Lung (tissue), 11 donors: ENCODE measurements at regions not wholly inside any gene's neighbourhood (a gene's known extent, or its start where the extent isn't known, plus 50 kb on each side); places are given as distances from the start of the nearest gene placed in this dataset.

Source experiments
- ATAC-seq: fragments of 200-7000 bp; cut with Tn5 transposase; one replicate; pipeline ENCODE4 v1.9.1; 2020; ENCODE audit warnings: moderate number of reproducible peaks; ENCODE audit not compliant: insufficient read depth, low FRiP score
- DNase-seq, 3 donors: peaks; one replicate each; pipeline ENCODE4 v3.0.0-alpha.2; 2013 to 2017
- H3K27ac ChIP-seq, 2 donors: one replicate each; pipeline ENCODE4 v1.5.1; 2013; ENCODE audit warnings: mild to moderate bottlenecking in 2 of 2, moderate library complexity in 2 of 2, control low read depth in 1 of 2, inconsistent platforms in 1 of 2, low read depth in 1 of 2, low read length in 1 of 2
- H3K27me3 ChIP-seq, 3 donors: one replicate each; pipeline ENCODE4 v1.5.1; 2013; ENCODE audit warnings: low read length in 2 of 3; ENCODE audit not compliant: control insufficient read depth in 3 of 3, insufficient read depth in 3 of 3
- H3K36me3 ChIP-seq, 4 donors: one replicate each; pipeline ENCODE4 v1.5.1; 2013; ENCODE audit warnings: low read length in 4 of 4, mild to moderate bottlenecking in 1 of 4, moderate library complexity in 1 of 4; ENCODE audit not compliant: control insufficient read depth in 4 of 4, insufficient read depth in 4 of 4
- H3K4me1 ChIP-seq, 5 donors: one replicate each; pipeline ENCODE4 v1.5.1; 2013; ENCODE audit warnings: low read length in 5 of 5, mild to moderate bottlenecking in 2 of 5, moderate library complexity in 1 of 5; ENCODE audit not compliant: control insufficient read depth in 5 of 5, insufficient read depth in 5 of 5
- H3K4me3 ChIP-seq: one replicate; pipeline ENCODE4 v1.5.1; 2013; ENCODE audit warnings: mild to moderate bottlenecking, control low read depth, moderate library complexity
- H3K9ac ChIP-seq, 2 donors: one replicate each; pipeline ENCODE4 v1.5.1; 2013; ENCODE audit warnings: low read length in 2 of 2, control low read depth in 1 of 2; ENCODE audit not compliant: insufficient read depth in 1 of 2
- H3K9me3 ChIP-seq, 4 donors: one replicate each; pipeline ENCODE4 v1.5.1; 2013; ENCODE audit warnings: low read length in 3 of 4, mild to moderate bottlenecking in 1 of 4, moderate library complexity in 1 of 4; ENCODE audit not compliant: control insufficient read depth in 4 of 4, insufficient read depth in 3 of 4
- WGBS, 2 donors: extraction: QIAGEN DNeasy Blood & Tissue Kit; methylation state at CpG; one replicate each; pipeline ENCODE4 v1.1.7; 2013; 5-methylcytosine and 5-hydroxymethylcytosine counted together
- TF ChIP-seq, protein P1 (sequence below): IDR thresholded peaks from 2 replicates; pipeline ENCODE4 v1.5.1; 2012; ENCODE audit warnings: mild to moderate bottlenecking; ENCODE audit errors: control extremely low read depth, extremely low read depth
- donor health status: control.
- donor health status: control.
- donor health status: Bipolar disorder and iron deficiency.
- donor health status: healthy.
- donor health status: DM: yes; HTN: yes; CAD: no.

DNA sequence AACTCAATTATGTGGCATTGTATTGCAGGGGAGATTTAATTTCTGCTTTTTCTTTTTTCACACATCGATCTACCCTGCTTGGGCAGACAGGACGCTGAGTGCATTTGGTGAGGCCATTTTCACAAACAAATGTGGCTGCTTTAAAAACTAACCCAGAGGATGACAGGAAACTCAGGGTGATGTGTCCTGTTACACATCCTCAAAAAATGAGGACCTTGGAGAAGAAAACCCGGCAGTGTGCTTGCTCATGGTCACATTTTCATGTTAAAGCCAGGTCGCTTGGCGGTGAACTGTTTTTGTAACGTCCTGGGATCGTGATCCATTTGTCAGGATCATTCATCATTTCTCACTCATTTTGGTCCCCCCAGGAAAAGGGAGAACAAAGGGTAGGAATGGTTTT lies 478.3 kb upstream of the ADAMTS16 start:
- WGBS, 2 donors = 63 to 65% methylated on average over 7 of the region's 7 CpGs
- no peak overlapping the region for H3K4me3 ChIP-seq
- TF ChIP-seq, protein P1, sequence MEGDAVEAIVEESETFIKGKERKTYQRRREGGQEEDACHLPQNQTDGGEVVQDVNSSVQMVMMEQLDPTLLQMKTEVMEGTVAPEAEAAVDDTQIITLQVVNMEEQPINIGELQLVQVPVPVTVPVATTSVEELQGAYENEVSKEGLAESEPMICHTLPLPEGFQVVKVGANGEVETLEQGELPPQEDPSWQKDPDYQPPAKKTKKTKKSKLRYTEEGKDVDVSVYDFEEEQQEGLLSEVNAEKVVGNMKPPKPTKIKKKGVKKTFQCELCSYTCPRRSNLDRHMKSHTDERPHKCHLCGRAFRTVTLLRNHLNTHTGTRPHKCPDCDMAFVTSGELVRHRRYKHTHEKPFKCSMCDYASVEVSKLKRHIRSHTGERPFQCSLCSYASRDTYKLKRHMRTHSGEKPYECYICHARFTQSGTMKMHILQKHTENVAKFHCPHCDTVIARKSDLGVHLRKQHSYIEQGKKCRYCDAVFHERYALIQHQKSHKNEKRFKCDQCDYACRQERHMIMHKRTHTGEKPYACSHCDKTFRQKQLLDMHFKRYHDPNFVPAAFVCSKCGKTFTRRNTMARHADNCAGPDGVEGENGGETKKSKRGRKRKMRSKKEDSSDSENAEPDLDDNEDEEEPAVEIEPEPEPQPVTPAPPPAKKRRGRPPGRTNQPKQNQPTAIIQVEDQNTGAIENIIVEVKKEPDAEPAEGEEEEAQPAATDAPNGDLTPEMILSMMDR = no peak
- H3K27ac ChIP-seq = no peak overlapping the region
- no peak for DNase-seq
- H3K9me3 ChIP-seq = no peaks in the 10 kb centered on the region
- no peak for ATAC-seq
- H3K27me3 ChIP-seq = no peaks in the 10 kb centered on the region
- H3K4me1 ChIP-seq = no peaks in the 10 kb centered on the region
- H3K9ac ChIP-seq = no peak overlapping the region
- no peaks in the 10 kb centered on the region for H3K36me3 ChIP-seq

GRCh38 chr5:4662756-4663155 lies 477.4 kb upstream of the ADAMTS16 start:
- ATAC-seq (no peak), DNase-seq (no peak)
- no peaks in the 10 kb centered on the region for H3K9me3 ChIP-seq
- no peaks in the 10 kb centered on the region for H3K36me3 ChIP-seq
- no peaks in the 10 kb centered on the region for H3K27me3 ChIP-seq
- WGBS, 2 donors = 87% methylated on average over 5 of the region's 5 CpGs
- TF ChIP-seq, protein P1 = no peak
- no peaks in the 10 kb centered on the region for H3K4me1 ChIP-seq
- H3K4me3 ChIP-seq = no peak overlapping the region
- H3K27ac ChIP-seq = no peak overlapping the region
- no peak overlapping the region for H3K9ac ChIP-seq

DNA sequence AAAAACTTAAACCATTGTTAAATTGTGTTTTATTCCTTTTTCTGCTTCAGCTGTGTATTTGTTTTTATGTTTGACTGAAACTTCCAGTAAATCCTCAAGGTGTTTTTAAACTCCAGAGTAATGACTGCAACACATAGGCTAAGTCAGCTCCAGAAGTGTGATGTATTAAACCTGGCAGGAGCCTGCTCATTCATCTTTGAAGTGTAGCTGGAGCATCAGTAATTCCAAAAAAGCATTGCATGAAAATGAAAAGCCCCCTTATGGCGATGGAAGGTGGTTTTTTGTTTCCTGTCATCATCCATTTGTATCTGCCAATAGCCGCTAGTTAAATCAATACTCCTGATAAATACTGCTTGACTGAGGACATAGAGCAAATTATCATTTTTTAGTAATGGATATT lies 474.2 kb upstream of the ADAMTS16 start:
- no peak for DNase-seq
- Histone ChIP-seq H3K9ac (no peak overlapping the region), H3K27me3 (no peaks in the 10 kb centered on the region), H3K36me3 (no peaks in the 10 kb centered on the region), H3K27ac (no peak overlapping the region), H3K4me3 (no peak overlapping the region), H3K4me1 (no peaks in the 10 kb centered on the region), H3K9me3 (no peaks in the 10 kb centered on the region)
- WGBS, 2 donors = 80 to 83% methylated on average over 2 of the region's 2 CpGs
- TF ChIP-seq, protein P1 = no peak
- no peak for ATAC-seq

GRCh38 chr5:4674166-4674565 lies 466.0 kb upstream of the ADAMTS16 start:
- no peak for ATAC-seq
- Histone ChIP-seq H3K4me3 (no peak overlapping the region), H3K27ac (no peak overlapping the region), H3K27me3 (no peaks in the 10 kb centered on the region), H3K36me3 (no peaks in the 10 kb centered on the region), H3K9me3 (no peaks in the 10 kb centered on the region), H3K9ac (no peak overlapping the region), H3K4me1 (no peaks in the 10 kb centered on the region)
- whole genome bisulfite sequencing, 2 donors = 55 to 85% methylated on average over 1 of the region's 1 CpG
- TF ChIP-seq, protein P1 = no peak
- DNase-seq = no peak
